ENCODE measurements at regions not wholly inside any gene's neighbourhood (a gene's known extent, or its start where the extent isn't known, plus 50 kb on each side); places are given as distances from the start of the nearest gene placed in this dataset.

DNA sequence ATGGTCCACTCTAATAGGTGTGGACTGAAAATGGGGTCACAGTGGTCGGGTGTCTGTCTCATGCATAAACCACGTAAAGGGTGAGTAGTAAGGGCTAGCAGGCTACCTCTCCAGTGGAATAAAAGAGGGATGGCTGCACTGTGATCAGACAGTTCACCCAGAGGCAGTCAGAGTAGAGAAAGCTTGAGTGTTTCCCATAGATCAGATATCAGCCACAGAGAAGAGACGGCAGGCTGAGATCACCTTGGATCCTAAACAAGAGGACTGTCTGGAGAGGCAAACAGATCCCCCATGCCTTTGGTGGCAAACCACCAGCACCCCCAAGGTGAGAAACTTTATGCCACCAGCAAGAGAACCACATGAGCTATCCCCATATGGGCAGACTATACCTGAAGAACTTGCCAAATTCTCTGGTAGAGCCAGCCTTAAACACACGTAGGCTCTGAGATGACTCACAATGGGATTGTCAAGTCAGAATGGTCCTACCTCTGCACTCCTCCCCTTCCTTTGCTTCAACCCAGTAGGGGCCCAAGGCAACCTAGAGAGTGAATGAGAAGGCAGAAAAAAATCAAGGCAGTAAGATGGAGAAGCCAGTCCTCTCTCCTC, 205.2 kb upstream of the MAP3K1 start:
- TF ChIP-seq ZNF274 (IDR thresholded peaks at IDR 0.05; ENCODE audit: low read depth, low read length) (no peak), SUZ12 (IDR thresholded peaks at IDR 0.05; ENCODE audit: extremely low read depth, insufficient read depth, insufficient read length) (no peak), YY1 (IDR thresholded peaks at IDR 0.05; ENCODE audit: insufficient read depth, insufficient read length) (no peak)
- no peaks in the 10 kb centered on the region for H3K36me3 ChIP-seq (ENCODE audit: insufficient read depth, insufficient read length, low read length)

DNA sequence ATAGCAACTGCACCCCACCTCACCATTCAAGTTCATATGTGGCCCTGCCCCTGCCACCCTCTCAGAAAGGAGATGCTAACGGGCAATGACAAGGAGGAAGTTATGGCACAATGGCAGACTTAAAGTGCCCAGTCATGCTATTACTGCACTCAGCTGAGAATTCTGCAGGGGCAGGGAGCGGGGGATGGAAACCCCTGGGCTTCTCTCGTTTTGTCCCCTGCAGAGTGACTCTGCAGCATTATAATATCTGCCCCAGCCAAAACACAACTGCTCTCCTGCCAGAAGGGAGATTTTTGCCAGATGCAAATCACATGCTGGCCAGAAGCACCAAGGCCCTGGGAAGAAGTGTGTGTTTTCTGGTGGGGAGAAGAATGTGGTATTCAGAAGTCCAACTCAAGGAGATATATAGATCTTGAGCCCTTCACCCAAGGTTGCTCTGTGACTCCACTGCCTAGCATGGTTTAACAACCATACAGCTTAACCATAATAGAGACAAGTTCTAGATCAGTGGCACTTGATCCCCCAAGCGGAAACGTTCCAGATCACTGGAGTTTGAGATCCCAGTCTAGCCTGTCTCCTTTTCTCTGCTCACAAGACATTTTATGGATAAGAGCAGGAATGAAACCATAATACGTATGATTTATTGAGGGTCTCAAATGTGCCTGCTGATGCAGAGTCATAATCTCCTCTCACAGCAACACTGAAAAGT, 207.0 kb upstream of the MAP3K1 start:
- DNase-seq (ENCODE audit: low read depth, low spot score): no peak
- no peak for TF ChIP-seq SUZ12 (IDR thresholded peaks at IDR 0.05; ENCODE audit: extremely low read depth, insufficient read depth, insufficient read length)
- TF ChIP-seq YY1 (IDR thresholded peaks at IDR 0.05; ENCODE audit: insufficient read depth, insufficient read length): no peak
- no peak for TF ChIP-seq ZNF274 (IDR thresholded peaks at IDR 0.05; ENCODE audit: low read depth, low read length)
- no peaks in the 10 kb centered on the region for H3K9me3 ChIP-seq (ENCODE audit: insufficient read depth, low read length)
- H3K27me3 ChIP-seq (ENCODE audit: insufficient read depth, insufficient read length): no peaks in the 10 kb centered on the region
- H3K4me3 ChIP-seq (ENCODE audit: insufficient read length, low read depth): no peak overlapping the region
- H3K9ac ChIP-seq (ENCODE audit: insufficient read length, low read depth): no peak overlapping the region
- peaks cover 3% of the 10 kb centered on the region for H3K4me1 ChIP-seq (ENCODE audit: insufficient read depth, insufficient read length)
- no peaks in the 10 kb centered on the region for H3K36me3 ChIP-seq (ENCODE audit: insufficient read depth, insufficient read length, low read length)

More for the DNA sequence above, 205.2 kb upstream of the MAP3K1 start:
- Histone ChIP-seq H3K27me3 (ENCODE audit: insufficient read depth, insufficient read length) (no peaks in the 10 kb centered on the region), H3K4me3 (ENCODE audit: insufficient read length, low read depth) (no peak overlapping the region), H3K9ac (ENCODE audit: insufficient read length, low read depth) (no peak overlapping the region), H3K4me1 (ENCODE audit: insufficient read depth, insufficient read length) (peaks cover 3% of the 10 kb centered on the region), H3K9me3 (ENCODE audit: insufficient read depth, low read length) (no peaks in the 10 kb centered on the region)
- no peak for DNase-seq (ENCODE audit: low read depth, low spot score)

DNA sequence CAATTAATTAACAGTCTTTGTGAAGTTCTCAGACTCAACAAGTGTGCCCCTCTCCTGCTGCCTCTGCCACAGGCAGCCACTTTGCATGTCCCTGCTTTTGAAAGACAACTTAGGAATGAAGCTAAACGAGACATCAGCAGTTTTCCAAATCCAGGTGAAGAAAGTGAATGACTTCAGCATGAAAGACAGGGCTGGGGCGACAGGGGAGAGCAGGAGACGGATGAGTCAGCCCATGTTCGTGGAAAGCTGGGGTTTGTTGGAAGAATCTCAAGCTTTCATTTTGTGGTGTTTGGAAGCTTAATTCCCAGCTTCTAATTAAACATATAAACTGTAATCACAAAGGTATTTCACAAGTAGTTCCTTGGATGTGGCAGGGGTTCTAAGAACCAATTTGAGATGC, 207.8 kb upstream of the MAP3K1 start:
- no peak overlapping the region for H3K4me3 ChIP-seq (ENCODE audit: insufficient read length, low read depth)
- H3K36me3 ChIP-seq (ENCODE audit: insufficient read depth, insufficient read length, low read length): no peaks in the 10 kb centered on the region
- DNase-seq (ENCODE audit: low read depth, low spot score): no peak
- no peaks in the 10 kb centered on the region for H3K9me3 ChIP-seq (ENCODE audit: insufficient read depth, low read length)
- H3K27me3 ChIP-seq (ENCODE audit: insufficient read depth, insufficient read length): no peaks in the 10 kb centered on the region
- no peak for TF ChIP-seq YY1 (IDR thresholded peaks at IDR 0.05; ENCODE audit: insufficient read depth, insufficient read length)
- no peak for TF ChIP-seq SUZ12 (IDR thresholded peaks at IDR 0.05; ENCODE audit: extremely low read depth, insufficient read depth, insufficient read length)
- TF ChIP-seq ZNF274 (IDR thresholded peaks at IDR 0.05; ENCODE audit: low read depth, low read length): no peak
- H3K4me1 ChIP-seq (ENCODE audit: insufficient read depth, insufficient read length): peaks cover 3% of the 10 kb centered on the region
- H3K9ac ChIP-seq (ENCODE audit: insufficient read length, low read depth): no peak overlapping the region

DNA sequence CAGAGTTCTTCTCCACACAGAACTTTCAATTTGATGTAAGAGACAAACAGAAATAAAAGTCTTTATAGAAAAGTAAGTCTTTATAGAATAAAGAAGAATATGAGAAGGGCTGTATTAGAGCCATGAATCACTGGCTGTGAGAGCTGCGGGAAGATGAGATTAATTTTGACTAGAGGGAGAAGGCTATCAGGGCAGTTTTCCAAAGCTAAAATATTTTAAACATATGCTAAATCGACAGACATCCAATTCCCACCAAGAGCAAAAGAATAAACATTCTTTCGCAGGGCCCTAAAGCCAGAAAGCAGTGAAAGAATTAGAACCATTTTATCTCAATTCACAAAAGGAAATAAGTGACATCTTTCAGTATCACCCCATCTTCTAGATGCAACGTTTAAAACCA, 208.3 kb upstream of the MAP3K1 start:
- peaks cover 3% of the 10 kb centered on the region for H3K4me1 ChIP-seq (ENCODE audit: insufficient read depth, insufficient read length)
- no peaks in the 10 kb centered on the region for H3K36me3 ChIP-seq (ENCODE audit: insufficient read depth, insufficient read length, low read length)
- no peak for TF ChIP-seq ZNF274 (IDR thresholded peaks at IDR 0.05; ENCODE audit: low read depth, low read length)
- TF ChIP-seq SUZ12 (IDR thresholded peaks at IDR 0.05; ENCODE audit: extremely low read depth, insufficient read depth, insufficient read length): no peak
- no peak for TF ChIP-seq YY1 (IDR thresholded peaks at IDR 0.05; ENCODE audit: insufficient read depth, insufficient read length)
- no peaks in the 10 kb centered on the region for H3K27me3 ChIP-seq (ENCODE audit: insufficient read depth, insufficient read length)
- H3K4me3 ChIP-seq (ENCODE audit: insufficient read length, low read depth): no peak overlapping the region
- no peaks in the 10 kb centered on the region for H3K9me3 ChIP-seq (ENCODE audit: insufficient read depth, low read length)
- no peak for DNase-seq (ENCODE audit: low read depth, low spot score)
- H3K9ac ChIP-seq (ENCODE audit: insufficient read length, low read depth): no peak overlapping the region

DNA sequence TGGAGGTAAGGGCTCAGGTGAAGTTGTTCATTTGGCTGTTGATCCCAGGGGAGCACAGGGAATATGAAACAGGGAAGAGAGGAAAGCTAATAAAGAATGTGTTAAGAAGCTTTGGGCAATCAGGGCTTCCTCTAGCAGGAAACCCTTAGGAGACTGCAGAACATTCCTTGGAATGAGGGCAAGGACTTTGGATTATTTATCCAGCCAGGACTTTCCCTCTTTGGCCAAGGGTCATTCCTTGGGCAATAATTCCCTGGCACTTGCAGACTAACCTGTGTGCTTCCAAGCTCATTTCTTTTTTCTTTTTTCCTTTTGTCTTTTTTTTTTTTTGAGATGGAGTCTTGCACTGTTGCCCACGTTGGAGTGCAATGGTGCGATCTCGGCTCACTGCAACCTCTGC, 209.2 kb upstream of the MAP3K1 start:
- Histone ChIP-seq H3K36me3 (ENCODE audit: insufficient read depth, insufficient read length, low read length) (no peaks in the 10 kb centered on the region), H3K4me1 (ENCODE audit: insufficient read depth, insufficient read length) (peaks cover 3% of the 10 kb centered on the region), H3K9me3 (ENCODE audit: insufficient read depth, low read length) (no peaks in the 10 kb centered on the region), H3K4me3 (ENCODE audit: insufficient read length, low read depth) (no peak overlapping the region), H3K9ac (ENCODE audit: insufficient read length, low read depth) (no peak overlapping the region), H3K27me3 (ENCODE audit: insufficient read depth, insufficient read length) (no peaks in the 10 kb centered on the region)
- no peak for DNase-seq (ENCODE audit: low read depth, low spot score)
- TF ChIP-seq YY1 (IDR thresholded peaks at IDR 0.05; ENCODE audit: insufficient read depth, insufficient read length) (no peak), ZNF274 (IDR thresholded peaks at IDR 0.05; ENCODE audit: low read depth, low read length) (no peak), SUZ12 (IDR thresholded peaks at IDR 0.05; ENCODE audit: extremely low read depth, insufficient read depth, insufficient read length) (no peak)

DNA sequence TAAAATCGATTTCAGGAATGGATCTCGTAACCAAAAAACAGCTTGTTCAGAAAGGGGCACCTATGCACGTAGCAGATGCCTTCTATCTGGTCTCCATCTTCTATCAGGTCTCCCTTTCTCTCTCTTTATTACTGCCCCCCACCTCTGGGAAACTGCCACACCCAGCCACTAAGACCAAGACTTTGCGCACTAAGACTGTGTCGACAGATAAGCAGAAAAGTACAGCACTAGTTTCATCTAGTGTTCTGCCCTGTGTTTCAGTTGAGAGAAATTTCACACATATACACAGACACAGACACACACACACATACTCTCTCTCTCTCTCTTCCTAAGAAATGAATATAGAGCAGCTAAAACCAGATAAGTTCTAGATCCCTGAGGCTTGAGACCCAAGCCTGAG, 210.1 kb upstream of the MAP3K1 start:
- Histone ChIP-seq H3K36me3 (ENCODE audit: insufficient read depth, insufficient read length, low read length) (no peaks in the 10 kb centered on the region), H3K9me3 (ENCODE audit: insufficient read depth, low read length) (no peaks in the 10 kb centered on the region), H3K4me3 (ENCODE audit: insufficient read length, low read depth) (no peak overlapping the region), H3K27me3 (ENCODE audit: insufficient read depth, insufficient read length) (no peaks in the 10 kb centered on the region), H3K9ac (ENCODE audit: insufficient read length, low read depth) (no peak overlapping the region), H3K4me1 (ENCODE audit: insufficient read depth, insufficient read length) (peaks cover 3% of the 10 kb centered on the region)
- no peak for DNase-seq (ENCODE audit: low read depth, low spot score)
- TF ChIP-seq YY1 (IDR thresholded peaks at IDR 0.05; ENCODE audit: insufficient read depth, insufficient read length) (no peak), SUZ12 (IDR thresholded peaks at IDR 0.05; ENCODE audit: extremely low read depth, insufficient read depth, insufficient read length) (no peak), ZNF274 (IDR thresholded peaks at IDR 0.05; ENCODE audit: low read depth, low read length) (no peak)

DNA sequence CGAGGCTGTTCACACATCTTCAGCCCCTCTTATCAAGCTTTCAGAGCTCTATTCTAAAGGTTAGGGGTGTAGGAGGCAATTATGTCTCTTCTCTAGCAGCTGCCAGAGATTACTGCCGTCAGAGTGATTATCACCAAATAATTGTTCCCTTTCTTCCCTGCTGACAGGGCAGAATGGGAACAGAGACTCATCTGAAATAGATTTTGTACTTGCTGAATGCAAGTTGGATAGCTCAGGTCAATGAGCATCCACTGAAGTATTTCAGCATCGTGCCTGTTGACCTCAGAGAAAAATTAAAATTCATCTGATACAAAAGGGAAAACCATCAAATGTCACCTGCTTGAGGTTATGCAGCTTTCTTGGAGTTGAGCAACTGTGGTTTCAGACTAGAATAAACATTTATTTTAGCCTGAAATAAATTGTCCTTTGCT, 213.7 kb upstream of the MAP3K1 start:
- TF ChIP-seq ZNF274 (IDR thresholded peaks at IDR 0.05; ENCODE audit: low read depth, low read length): no peak
- no peak for TF ChIP-seq SUZ12 (IDR thresholded peaks at IDR 0.05; ENCODE audit: extremely low read depth, insufficient read depth, insufficient read length)
- no peak for TF ChIP-seq YY1 (IDR thresholded peaks at IDR 0.05; ENCODE audit: insufficient read depth, insufficient read length)
- no peaks in the 10 kb centered on the region for H3K27me3 ChIP-seq (ENCODE audit: insufficient read depth, insufficient read length)
- no peaks in the 10 kb centered on the region for H3K4me1 ChIP-seq (ENCODE audit: insufficient read depth, insufficient read length)
- H3K9me3 ChIP-seq (ENCODE audit: insufficient read depth, low read length): no peaks in the 10 kb centered on the region
- no peak overlapping the region for H3K4me3 ChIP-seq (ENCODE audit: insufficient read length, low read depth)
- DNase-seq (ENCODE audit: low read depth, low spot score): no peak
- H3K36me3 ChIP-seq (ENCODE audit: insufficient read depth, insufficient read length, low read length): no peaks in the 10 kb centered on the region
- H3K9ac ChIP-seq (ENCODE audit: insufficient read length, low read depth): no peak overlapping the region

Measured in NT2/D1 (cell line).